GM19452 (cell line): ENCODE measurements at regions not wholly inside any gene's neighbourhood (a gene's known extent, or its start where the extent isn't known, plus 50 kb on each side); places are given as distances from the start of the nearest gene placed in this dataset.

Experiments
- ATAC-seq: cut with Tn5 transposase; IDR thresholded peaks from one replicate; pipeline ENCODE4 v1.9.1; 2021; ENCODE audit not compliant: unreplicated experiment

DNA sequence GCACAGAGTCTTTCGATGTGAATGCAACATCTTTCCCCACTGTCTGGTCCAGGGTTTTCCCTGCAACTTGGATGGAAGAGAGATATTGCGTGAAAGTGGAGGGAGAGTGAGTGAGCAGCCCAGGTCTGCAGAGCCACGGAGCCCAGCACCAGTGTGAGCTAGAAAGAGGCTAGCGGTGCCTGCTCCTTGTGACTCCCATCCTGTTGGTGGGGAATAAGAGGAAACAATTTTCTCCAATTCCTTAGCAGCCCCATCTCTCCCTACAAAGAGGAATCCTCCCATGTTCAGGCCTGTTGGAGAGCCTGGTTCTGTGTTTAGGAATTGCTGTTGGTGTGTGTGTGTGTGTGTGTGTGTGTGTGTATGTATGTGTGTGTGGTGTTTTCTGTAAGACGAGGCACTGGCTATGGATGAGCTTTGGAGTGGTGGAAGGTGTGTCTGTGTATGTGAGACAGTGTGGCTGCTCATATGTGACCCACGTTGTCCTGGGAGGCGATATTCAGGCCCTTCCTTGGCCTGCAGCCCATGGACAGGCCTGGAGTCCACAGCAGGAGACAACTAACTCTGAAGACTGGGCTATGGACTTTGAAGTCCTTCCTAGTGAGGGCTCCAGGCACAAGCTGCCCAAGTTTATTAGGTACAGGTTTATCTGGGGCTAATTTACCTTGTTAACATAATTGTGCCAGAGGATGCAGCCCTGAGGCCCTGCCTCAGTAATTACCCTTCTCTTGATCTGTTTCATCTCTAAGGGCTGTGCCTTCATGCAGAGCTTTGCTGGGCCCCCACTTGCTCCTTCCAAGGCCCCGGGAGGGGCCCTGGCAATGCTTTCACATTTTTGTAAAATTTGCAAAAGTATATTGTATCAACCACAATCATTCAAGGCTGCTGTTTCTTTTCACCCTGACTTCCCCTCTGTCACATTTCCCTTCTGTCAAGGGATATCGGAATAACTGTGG is 88.6 kb upstream of the HAAO start:
- no peak for ATAC-seq

DNA sequence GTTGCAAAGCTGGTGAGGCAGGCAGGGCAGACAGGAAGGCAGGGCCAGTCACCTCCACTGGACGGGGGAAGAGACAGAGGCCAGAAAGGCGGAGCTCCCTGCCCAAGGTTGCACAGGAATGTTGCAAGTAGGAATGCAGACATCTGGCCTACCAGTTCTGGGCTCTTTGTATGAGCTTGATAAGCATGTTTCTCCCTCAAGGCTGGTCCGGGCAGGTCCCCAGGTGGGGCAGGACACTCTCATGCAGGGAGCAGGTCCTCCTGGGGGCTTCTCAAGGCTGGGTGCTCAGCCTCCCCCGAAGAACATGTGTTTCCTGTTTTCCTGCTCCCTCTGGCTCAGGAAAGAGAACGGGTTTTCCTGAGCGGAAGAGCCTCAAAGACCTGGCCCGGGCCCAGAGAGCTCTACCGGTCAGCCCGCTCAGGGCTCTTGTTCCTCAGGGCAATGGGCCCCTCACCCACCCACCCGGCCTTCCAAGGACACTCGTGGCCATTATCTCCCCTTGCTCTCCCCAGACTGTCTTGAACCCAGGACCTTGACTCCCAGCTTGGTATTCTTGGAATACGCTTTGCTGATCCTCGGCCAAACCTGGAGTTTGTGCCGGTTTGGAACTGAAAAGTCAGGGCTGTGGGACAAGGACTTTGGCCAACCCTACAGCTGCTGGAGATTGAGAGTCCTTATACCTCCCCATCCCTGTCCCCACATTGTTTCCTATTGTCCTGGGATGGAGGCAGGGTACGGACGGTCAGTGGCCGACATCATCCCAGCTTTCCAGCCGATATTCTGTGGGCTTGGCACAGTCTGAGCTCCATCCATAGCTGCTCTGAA is 87.7 kb upstream of the HAAO start:
- ATAC-seq, result no peak

DNA sequence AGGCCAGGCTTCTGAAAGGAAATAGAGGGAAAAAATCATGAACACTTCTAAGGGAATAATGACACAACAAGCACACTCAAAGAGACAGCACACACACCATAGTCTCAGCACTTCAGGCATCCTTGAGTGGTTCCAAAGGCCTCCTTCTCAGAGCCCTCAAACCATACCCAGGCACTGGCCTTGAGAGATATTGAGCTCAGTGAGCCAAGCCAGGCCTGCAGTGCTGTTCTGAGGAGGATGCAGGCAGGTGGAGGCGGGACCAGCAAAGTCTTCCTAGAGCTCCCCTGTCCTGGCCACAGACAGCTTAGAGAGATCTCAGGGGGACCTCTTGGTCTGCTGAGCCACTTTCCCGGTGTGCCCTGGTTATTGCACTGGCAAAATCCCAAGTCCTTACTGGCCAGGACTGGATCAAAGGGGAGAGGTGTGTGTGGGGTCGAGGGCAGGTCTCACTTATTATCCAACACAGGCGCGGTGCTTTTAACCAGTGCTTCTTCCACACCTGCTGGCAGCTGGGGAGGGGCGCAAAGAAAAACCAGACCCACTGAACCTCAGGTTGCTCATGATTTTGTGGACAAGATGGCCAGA is 86.8 kb upstream of the HAAO start:
- ATAC-seq, result no peak

DNA sequence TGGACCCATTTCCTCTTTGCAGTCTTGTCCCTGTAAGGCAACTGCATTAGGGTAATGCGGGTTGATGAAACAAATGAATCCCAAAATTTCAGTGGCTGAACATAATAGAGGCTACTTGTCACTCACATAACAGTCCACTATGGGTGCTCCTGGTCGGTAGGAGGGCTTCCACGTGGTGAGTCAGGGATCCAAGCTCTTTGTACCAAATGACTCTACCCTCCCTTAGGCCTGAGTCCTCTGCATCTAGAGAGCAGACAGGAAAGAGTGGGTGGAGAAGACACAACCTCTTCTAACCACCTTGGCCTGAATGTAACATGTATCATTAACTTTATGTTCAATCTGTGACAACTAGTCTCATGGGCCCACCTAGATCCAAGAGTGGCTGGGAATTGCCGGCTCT is 86.2 kb upstream of the HAAO start:
- ATAC-seq, result peak; percentile 64

DNA sequence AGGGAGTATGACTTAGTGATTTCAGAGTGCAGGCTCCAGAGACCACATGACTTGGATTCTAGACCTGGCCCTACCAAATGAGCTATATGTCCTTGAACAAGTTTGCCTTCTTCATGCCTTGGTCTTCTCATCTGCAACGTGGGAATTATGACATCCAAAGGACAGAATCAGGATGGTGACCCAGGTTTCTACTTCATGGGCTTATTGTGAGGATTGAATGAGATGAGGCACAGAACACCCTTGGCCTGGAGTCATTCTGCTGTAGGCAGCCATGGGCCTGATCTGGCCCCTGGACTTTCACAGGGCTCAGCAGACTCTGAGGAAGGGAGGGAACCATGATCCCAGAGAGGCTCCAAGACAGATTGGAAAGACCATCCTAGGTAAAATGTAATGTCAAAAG is 85.6 kb upstream of the HAAO start:
- no peak for ATAC-seq

DNA sequence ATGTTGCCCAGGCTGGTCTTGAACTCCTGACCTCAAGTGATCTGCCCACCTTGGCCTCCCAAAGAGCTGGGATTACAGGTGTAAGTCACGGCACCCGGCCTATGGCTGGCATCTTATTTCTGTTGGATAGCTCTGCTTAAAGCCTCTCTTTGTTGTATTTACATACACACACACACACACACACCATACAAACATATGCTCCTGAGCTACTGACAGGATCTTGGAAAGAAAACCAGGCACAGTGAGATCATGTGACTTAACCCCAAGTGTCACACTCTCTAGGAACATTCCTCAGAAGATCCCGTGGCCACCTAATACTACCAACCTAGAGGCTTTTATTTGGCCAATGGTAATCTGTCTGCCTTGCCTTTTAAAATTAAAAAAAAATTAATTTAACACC is 85.1 kb upstream of the HAAO start:
- ATAC-seq, result no peak

DNA sequence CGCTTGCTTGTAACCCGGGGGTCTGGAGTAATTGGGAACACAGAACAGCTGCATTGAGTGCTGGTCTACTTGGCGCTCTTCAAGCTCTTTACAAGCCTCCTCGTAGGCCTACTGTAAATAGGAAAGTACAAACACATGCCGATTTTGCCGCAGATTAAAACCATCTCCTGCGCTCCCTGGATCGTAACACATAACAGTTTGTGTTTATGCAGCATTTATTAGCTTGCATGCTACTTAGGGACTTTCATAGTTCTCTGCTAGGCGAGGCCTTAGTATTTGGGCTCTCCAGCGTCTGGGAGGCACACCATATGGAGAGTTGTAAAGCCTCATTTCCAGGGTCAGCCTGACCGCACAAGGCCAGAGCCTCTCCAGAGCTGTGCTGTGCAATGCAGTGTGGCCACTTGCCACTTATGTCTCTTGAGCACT is 84.0 kb upstream of the HAAO start:
- no peak for ATAC-seq

DNA sequence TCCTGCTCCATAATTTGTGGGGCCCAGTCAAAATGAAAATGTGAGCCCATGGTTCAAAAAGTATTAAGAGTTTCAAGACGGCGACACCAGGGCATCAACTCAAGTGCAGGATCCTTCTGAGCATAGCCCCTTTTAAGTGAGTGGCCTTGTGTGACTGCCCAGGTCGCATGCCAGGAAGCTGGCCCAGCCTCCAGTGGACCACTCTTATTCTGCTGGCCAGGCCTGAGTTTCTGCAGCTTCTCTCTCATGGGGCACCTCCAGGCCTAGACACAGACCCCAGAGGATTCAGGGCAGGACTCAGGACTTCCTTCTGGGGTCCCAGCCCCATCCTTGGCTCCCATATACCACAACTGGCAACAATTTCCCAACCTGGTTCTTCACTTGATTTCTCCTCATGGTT is 83.5 kb upstream of the HAAO start:
- ATAC-seq, result no peak

DNA sequence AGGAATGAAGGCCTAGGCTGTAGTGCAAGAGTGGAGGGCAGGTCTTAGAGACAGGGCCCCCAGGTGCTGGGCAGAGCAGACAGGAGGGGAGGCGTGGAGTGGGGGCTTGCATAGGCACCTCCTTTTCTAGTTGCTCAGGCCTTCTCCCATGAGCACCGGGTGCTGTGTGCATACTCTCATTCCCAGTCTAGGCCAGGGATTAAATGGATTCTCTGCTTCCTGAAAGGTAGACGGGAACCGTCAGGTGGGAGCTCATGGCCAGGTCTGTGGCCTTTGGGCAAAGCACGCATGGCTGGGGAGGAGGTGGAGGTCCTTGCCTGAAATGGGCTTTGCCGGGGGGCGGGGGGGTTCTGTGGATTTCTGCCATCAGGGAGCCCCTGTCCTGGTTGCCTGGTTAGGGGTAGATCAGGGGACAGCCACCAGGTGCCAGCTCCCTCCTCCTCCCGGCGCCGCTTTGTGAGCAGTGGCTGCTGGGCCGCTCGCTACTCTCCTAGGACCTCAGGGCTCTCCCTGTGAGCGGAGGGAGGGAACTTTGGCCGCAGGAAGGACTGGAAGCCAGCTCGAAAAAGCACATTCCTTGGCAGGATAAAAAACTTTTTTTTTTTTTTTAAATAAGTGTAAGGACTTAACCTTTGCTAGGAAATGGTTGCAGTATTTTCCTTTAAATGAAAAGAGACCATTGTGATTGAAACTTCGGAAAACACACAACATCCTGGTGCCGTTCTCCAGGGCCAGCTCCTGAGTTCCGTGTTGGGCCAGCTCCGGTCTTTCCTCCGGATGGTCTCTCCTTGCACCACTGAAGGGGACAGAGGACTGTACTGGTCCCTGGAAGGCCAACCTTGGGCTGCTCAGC is 82.8 kb upstream of the HAAO start:
- no peak for ATAC-seq

DNA sequence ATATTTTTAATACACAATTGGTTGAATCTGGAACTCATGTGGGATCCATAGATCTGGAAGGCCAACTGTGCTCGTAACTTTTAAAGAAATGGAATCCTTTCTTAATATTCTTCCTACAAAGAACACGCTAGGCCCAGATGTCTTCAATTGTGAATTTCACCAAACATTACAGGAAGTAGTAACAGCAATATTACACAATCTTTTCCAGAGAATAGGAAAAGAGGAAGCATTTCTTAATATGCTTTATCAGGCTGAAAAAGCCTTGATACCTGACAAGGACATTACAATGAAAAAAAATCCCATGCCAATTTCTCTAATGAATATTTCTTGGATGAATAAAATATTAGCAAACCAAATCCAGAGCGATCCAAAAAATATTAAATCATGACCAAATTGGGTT is 80.3 kb upstream of the HAAO start:
- no peak for ATAC-seq

DNA sequence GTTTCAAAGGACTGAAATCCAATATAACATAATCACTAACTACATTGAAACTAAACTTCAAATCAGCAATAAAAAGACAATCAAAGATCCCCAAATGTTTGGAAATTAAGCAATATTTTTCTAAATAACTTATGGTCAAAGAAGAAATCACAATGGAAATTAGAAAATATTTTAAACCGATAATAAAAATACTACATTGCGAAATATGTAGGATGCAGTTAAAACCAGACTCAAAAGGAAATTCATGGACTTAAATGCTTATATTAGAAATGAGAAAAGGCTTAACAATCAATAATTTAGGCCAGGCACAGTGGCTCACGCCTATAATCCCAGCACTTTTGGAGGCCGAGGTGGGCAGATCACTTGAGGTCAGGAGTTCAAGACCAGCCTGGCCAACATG is 79.0 kb upstream of the HAAO start:
- ATAC-seq, result no peak

DNA sequence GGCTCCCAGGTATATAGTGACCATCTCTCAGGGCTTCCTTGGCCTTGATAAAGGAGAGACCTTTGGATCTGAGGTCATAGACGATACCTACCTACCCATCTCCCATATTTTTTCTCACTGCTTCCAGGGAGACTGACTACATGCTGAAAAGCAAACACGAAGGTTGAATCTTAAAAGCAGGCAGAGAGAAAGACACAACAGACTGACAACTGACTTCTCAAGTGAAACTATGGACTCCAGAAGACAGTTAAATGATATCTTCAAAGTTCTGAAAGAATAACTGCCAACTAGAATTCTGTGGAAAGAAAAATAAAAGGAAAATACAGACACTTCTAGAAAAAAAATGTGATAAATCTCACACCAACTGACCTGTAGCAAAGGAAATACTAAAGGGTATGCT is 76.5 kb upstream of the HAAO start:
- no peak for ATAC-seq

DNA sequence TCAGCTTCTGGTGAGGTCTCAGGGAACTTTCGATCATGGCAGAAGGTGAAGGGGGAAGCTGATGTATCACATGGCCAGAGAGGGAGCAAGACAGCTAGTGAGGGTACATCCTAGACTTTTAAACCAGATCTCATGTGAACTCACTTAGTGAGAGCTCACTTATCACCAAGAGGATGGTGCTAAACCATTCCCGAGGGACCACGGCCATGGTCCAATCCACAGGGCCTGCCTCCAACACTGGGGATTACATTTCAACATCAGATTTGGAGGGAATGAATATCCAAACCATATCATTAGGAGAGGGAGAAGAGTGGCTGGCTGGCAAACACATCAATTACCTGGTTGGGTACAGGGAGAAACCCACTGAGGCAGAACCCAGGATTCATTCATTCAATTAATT is 75.7 kb upstream of the HAAO start:
- no peak for ATAC-seq

DNA sequence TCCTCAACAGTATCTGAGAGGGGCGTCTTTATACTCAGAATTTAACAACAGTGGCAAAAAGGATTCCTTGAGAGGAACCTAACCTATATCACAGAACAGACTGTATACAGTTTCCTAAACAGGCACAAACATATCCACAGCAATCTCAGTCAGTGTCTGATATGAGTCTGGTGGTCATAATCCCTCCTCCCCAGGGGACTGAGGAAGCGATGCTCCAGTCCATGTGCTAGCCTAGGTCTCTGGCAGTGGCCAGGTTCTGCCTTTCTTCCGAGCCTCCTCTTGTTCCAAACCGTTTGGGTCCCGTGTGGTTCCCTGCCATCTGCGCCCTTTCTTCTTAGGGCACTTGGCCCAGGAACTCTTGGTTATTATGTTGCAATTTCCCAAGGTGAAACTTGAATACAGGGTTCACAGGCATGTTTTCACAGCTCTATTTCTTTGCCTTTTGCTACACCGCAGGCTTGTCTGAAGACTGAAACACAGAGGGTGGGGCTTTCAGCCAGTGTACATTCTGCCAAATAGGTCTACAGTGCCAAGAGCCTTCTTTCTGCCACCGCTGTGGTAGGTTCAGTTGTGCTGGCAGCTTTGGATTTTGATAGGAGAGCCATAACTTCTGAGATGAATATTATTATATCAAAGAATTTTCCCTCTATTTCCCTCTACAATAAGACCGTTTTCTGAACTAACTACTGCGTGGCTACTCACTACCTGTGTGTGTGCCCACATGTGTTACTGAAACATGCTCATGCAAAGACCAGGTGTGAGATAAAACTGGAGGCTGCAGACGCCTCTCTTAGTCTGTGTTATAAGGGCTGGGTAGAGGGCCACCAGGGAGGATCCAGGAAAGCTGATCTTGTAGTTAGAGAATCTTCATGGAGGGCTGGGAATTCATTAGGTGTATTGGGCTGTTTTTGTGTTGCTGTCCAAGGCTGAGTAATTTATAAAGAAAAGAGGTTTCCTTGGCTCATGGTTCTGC is 75.0 kb upstream of the HAAO start:
- no peak for ATAC-seq

DNA sequence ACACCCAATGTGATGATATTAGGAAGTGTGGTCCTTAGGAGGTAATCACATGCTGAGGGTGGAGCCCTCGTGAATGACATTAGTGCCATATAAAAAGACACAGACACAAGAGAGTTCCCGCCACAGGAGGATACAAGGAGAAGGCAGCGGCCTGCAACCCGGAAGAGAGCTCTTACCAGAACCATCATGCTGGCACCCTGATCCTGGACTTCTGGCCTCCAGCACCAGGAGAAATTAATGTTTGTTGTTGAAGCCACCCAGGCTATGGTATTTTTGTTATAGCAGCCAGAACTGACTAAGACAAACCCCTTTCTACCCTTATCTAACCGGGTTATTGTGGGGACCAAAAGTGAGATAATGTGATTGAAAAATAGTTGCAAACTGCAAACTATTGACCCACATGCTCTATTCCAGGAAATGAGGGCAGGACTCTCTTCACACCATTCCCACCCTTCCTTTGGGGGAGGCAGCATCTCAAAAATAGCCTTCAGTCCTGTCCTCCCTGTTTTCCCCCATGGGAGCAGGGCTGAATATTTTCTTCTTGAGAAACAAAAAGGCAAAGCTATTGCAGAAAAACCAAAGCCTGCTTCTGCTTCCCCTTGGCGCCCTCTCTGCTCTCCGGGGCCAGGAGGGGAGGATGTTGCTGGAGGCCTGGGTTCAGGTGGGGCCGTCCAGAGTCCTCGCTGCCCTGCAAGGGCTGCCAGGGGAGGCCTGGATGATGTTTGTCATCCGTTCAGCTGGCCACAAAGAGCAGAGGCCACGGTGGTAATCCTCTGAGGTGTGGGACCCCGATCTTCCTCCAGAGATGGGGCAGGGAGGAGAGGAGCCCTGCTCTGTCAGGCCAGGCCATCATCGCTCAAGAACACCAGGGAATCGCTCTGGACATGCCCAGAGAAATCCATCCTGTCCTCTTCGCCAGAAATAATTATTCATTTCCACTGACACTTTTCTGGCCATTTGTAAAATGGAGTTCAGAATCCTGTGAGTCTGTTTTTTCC is 73.8 kb upstream of the HAAO start:
- ATAC-seq, result no peak

DNA sequence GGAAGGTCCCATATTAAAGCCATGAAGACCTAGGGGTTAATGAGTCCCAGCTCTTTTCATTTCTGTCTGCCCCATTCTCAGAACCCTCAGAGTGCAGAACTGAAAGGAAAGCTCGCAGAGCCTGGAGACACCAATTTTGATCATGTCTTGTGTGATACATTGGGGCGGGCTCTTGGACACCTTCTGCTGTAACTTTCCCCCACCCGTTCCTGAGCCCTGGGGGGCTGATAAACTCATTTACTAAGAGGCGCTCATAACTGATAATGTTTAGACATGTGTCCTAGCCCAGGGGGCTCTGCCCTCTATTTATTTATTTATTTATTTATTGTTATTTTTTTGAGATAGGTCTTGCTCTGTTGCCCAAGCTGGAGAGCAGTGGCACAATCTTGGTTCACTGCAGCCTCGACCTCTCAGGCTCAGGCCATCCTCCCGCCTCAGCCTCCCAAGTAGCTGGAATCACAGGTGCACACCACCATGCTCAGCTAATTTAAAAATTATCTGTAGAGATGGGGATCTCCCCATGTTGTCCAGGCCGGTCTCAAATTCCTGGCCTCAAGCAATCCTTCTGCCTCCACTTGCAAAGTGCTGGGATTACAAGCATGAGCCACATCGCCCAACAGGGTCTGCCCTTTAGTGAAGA is 72.4 kb upstream of the HAAO start:
- ATAC-seq, result no peak

DNA sequence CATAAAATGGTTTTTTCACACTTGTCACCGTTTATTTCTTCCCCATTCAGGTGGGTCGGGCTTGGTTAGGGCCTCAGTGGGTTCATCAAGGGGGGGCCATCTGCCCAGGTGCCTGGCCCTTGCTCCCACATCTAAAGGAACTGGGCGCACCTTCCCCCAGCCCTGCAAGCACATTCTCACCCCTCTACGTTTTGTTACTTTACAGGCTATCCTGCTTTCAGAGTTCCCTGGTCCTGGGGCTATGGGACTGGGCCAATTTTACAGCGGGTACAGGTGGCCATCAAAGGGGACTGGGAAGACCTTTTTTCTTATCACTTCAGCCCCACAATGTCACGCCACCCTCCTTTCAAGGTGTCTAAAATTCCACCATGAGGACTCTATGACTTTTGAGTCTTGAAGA is 71.8 kb upstream of the HAAO start:
- no peak for ATAC-seq

DNA sequence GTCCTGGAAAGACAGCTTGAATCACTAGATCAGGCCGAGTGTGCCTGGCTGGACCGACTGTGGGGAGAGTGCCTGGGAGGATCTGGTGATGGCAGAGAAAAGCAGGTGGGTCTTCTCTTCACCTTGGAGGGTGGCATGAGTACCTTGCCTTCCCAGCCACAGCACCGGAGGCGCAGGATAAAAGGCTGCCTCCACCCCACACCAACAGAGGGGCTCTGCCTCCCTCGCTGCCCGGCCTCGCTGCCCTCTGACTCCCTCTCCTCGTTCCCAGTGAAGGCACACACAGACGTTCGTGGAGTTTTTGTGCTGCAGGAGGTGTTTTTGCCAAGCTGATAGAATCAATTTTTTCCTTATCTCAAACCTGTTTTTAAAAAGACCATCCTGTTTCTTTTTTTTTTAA is 71.4 kb upstream of the HAAO start:
- no peak for ATAC-seq
